Endothelial cell of umbilical vein (primary cell): ENCODE measurements at regions not wholly inside any gene's neighbourhood (a gene's known extent, or its start where the extent isn't known, plus 50 kb on each side); places are given as distances from the start of the nearest gene placed in this dataset.

Experiments used
- BruUV-seq: library from RNA; stranded (reverse); fragments of 400-500 nt; replicated peaks from 2 replicates; lab custom pipeline; 2021; lab: Mats Ljungman, UMichigan
- CTCF ChIA-PET: fragments of 300-600, 350-600 bp; sonication (Branson Sonifier 250); formaldehyde crosslinking; loops from one replicate; lab custom pipeline; 2021; ENCODE audit warnings: antibody characterized with exemption, inconsistent platforms; lab: Charles Lee
- POLR2A ChIA-PET: fragments of 300-600, 350-600 bp; sonication (Branson Sonifier 250); formaldehyde crosslinking; loops from one replicate; lab custom pipeline; 2021; ENCODE audit warnings: antibody characterized with exemption, inconsistent platforms; lab: Charles Lee
- DNase-seq: peaks from one replicate; pipeline ENCODE4 v3.0.0-alpha.2; 2011; ENCODE audit warnings: low read depth, low spot score
- FAIRE-seq: peaks from 2 replicates; lab custom pipeline; 2011; peaks lifted over from hg19 to GRCh38; lab: Jason Lieb, UNC
- H2AFZ ChIP-seq: 2 replicates; pipeline ENCODE4 v1.6.0; 2012; ENCODE audit warnings: low read depth, low read length, control low read depth, inconsistent platforms
- H3K27ac ChIP-seq: 2 replicates; pipeline ENCODE4 v1.5.1; 2011; ENCODE audit warnings: low read depth, mild to moderate bottlenecking, control low read depth, low read length, moderate library complexity; ENCODE audit not compliant: insufficient read depth
- H3K27me3 ChIP-seq, 2 experiments: 2 replicates each; pipeline versions ENCODE4 v1.6.0 to v1.6.1; 2011; ENCODE audit warnings: low read length in 2 of 2, mixed read lengths in 1 of 2; ENCODE audit not compliant: control insufficient read depth in 2 of 2, insufficient read depth in 2 of 2
- H3K36me3 ChIP-seq, 2 experiments: 2 replicates in 1 of 2; 3 replicates in 1 of 2; pipeline ENCODE4 v1.5.1; 2011; ENCODE audit warnings: low read length in 2 of 2, mild to moderate bottlenecking in 1 of 2, moderate library complexity in 1 of 2; ENCODE audit not compliant: control insufficient read depth in 2 of 2, insufficient read depth in 2 of 2; ENCODE audit errors: extremely low read depth in 1 of 2
- H3K4me1 ChIP-seq: 3 replicates; pipeline ENCODE4 v1.5.1; 2011; ENCODE audit warnings: mild to moderate bottlenecking, low read length; ENCODE audit not compliant: control insufficient read depth, insufficient read depth; ENCODE audit errors: extremely low read depth
- H3K4me2 ChIP-seq: 2 replicates; pipeline ENCODE4 v1.6.1; 2011; ENCODE audit warnings: low read length, control low read depth, mixed read lengths; ENCODE audit not compliant: insufficient read depth
- H3K4me3 ChIP-seq, 3 experiments: fragments of 200-600 bp in 1 of 3; sonication (generic), shearing (Covaris generic) in 1 of 3; replicated peaks in 1 of 3; 2 replicates each; pipeline ENCODE4 v1.5.1; 2011 to 2016; ENCODE audit warnings: control low read depth in 3 of 3, low read length in 3 of 3, mild to moderate bottlenecking in 2 of 3, inconsistent platforms in 1 of 3, low read depth in 1 of 3, moderate library complexity in 1 of 3; ENCODE audit not compliant: insufficient read depth in 1 of 3
- H3K79me2 ChIP-seq: 2 replicates; pipeline ENCODE4 v1.6.0; 2012; ENCODE audit warnings: low read length, inconsistent platforms; ENCODE audit not compliant: control insufficient read depth, insufficient read depth
- H3K9ac ChIP-seq: replicated peaks from 2 replicates; pipeline ENCODE3; 2011; ENCODE audit warnings: low read length, control low read depth; ENCODE audit not compliant: insufficient read depth; ENCODE audit errors: extremely low read depth
- H3K9me1 ChIP-seq: replicated peaks from 3 replicates; pipeline ENCODE4 v1.6.0; 2011; ENCODE audit warnings: mild to moderate bottlenecking, low read length; ENCODE audit not compliant: control insufficient read depth, insufficient read depth; ENCODE audit errors: extremely low read depth
- H3K9me3 ChIP-seq: replicated peaks from 2 replicates; pipeline ENCODE4 v1.5.1; 2012; ENCODE audit warnings: low read length, inconsistent platforms; ENCODE audit not compliant: control insufficient read depth, insufficient read depth
- H4K20me1 ChIP-seq: replicated peaks from 2 replicates; pipeline ENCODE3; 2011; ENCODE audit warnings: mild to moderate bottlenecking, low read length; ENCODE audit not compliant: control insufficient read depth, insufficient read depth; ENCODE audit errors: extremely low read depth
- EZH2 ChIP-seq: IDR thresholded peaks from 2 replicates; pipeline ENCODE4 v1.6.1; 2012; ENCODE audit warnings: borderline replicate concordance, low read depth, mild to moderate bottlenecking, moderate library complexity, low read length, inconsistent platforms; ENCODE audit not compliant: severe bottlenecking
- FOS ChIP-seq: IDR thresholded peaks from 2 replicates; pipeline ENCODE4 v1.6.1; 2011; ENCODE audit warnings: mild to moderate bottlenecking, low read length, moderate library complexity, borderline replicate concordance; ENCODE audit not compliant: insufficient read depth
- GATA2 ChIP-seq: IDR thresholded peaks from 2 replicates; pipeline ENCODE4 v1.7.0; 2011; ENCODE audit warnings: low read depth, mild to moderate bottlenecking, moderate library complexity, mixed read lengths, low read length; ENCODE audit not compliant: insufficient read length, insufficient read depth
- JUN ChIP-seq: IDR thresholded peaks from 2 replicates; pipeline ENCODE4 v1.6.1; 2011; ENCODE audit warnings: borderline replicate concordance, low read depth; ENCODE audit not compliant: insufficient read length, insufficient read depth
- MYC ChIP-seq: IDR thresholded peaks from one replicate; pipeline ENCODE4 v1.6.1; 2011; ENCODE audit warnings: mild to moderate bottlenecking, low read depth, low read length
- POLR2A ChIP-seq: IDR thresholded peaks from 2 replicates; pipeline ENCODE4 v1.6.1; 2012; ENCODE audit warnings: low read depth, mild to moderate bottlenecking, control low read depth, low read length
- POLR2AphosphoS5 ChIP-seq: IDR thresholded peaks from 2 replicates; pipeline ENCODE4 v1.6.1; 2012; ENCODE audit warnings: low read depth, mild to moderate bottlenecking, control low read depth, low read length, moderate library complexity; ENCODE audit not compliant: insufficient read depth
- dilution Hi-C: fragments of 300-500 bp; cut with MboI; formaldehyde crosslinking; loops from one replicate; pipeline ENCODE4 v1.15.0; 2019; ENCODE audit warnings: low sequenced_read_pairs; ENCODE audit not compliant: extremely low pct_ligation_motif_present
- intact Hi-C: fragments of 100-400 bp; cut with micrococcal nuclease; formaldehyde crosslinking; loops from one replicate; pipeline ENCODE4 v1.10.0; 2022
- TF ChIP-seq, protein P1 (sequence below): IDR thresholded peaks from 2 replicates; pipeline ENCODE4 v1.6.1; 2011; ENCODE audit not compliant: insufficient read depth, insufficient read length
- TF ChIP-seq, protein P2 (sequence below), 2 donors: IDR thresholded peaks; 1 replicate in 1 of 2; 2 replicates in 1 of 2; pipeline ENCODE4 v1.5.1; 2011; ENCODE audit warnings: low read length in 2 of 2, mild to moderate bottlenecking in 2 of 2, moderate library complexity in 2 of 2, control low read depth in 1 of 2, inconsistent platforms in 1 of 2, low read depth in 1 of 2; ENCODE audit not compliant: insufficient read depth in 1 of 2; ENCODE audit errors: extremely low read depth in 1 of 2

GRCh38 chr5:130868186-130868840, 296.7 kb downstream of the HINT1 start:
- H3K4me2 ChIP-seq: no peak overlapping the region
- DNase-seq (no peak), FAIRE-seq (no peak)
- H2AFZ ChIP-seq: no peak overlapping the region
- no peak overlapping the region for H3K27ac ChIP-seq
- H3K36me3 ChIP-seq: no peaks in the 10 kb centered on the region
- H3K79me2 ChIP-seq: no peaks in the 10 kb centered on the region
- no peaks in the 10 kb centered on the region for H3K27me3 ChIP-seq
- BruUV-seq: no TSS peak
- H3K9me3 ChIP-seq: no peaks in the 10 kb centered on the region
- H3K4me1 ChIP-seq: no peaks in the 10 kb centered on the region
- H3K9me1 ChIP-seq: no peaks in the 10 kb centered on the region
- H3K4me3 ChIP-seq: no peak overlapping the region
- ChIA-PET POLR2A (no interaction called here), CTCF (no interaction called here)
- intact Hi-C loops (no loop called here), dilution Hi-C loops (no loop called here)
- no peak overlapping the region for H3K9ac ChIP-seq
- TF ChIP-seq, protein P1, sequence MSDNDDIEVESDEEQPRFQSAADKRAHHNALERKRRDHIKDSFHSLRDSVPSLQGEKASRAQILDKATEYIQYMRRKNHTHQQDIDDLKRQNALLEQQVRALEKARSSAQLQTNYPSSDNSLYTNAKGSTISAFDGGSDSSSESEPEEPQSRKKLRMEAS: no peak
- TF ChIP-seq EZH2: no peak
- TF ChIP-seq GATA2: no peak
- no peak for TF ChIP-seq MYC
- TF ChIP-seq FOS: no peak
- TF ChIP-seq JUN: no peak
- TF ChIP-seq, protein P2, sequence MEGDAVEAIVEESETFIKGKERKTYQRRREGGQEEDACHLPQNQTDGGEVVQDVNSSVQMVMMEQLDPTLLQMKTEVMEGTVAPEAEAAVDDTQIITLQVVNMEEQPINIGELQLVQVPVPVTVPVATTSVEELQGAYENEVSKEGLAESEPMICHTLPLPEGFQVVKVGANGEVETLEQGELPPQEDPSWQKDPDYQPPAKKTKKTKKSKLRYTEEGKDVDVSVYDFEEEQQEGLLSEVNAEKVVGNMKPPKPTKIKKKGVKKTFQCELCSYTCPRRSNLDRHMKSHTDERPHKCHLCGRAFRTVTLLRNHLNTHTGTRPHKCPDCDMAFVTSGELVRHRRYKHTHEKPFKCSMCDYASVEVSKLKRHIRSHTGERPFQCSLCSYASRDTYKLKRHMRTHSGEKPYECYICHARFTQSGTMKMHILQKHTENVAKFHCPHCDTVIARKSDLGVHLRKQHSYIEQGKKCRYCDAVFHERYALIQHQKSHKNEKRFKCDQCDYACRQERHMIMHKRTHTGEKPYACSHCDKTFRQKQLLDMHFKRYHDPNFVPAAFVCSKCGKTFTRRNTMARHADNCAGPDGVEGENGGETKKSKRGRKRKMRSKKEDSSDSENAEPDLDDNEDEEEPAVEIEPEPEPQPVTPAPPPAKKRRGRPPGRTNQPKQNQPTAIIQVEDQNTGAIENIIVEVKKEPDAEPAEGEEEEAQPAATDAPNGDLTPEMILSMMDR (IDR thresholded peaks at IDR 0.05; ENCODE audit: extremely low read depth in 1 of 2, insufficient read depth in 1 of 2, low read depth in 1 of 2, low read length in 2 of 2): no peak
- TF ChIP-seq POLR2AphosphoS5: no peak
- TF ChIP-seq POLR2A: no peak
- H4K20me1 ChIP-seq: no peaks in the 10 kb centered on the region
